ENCODE measurements at regions not wholly inside any gene's neighbourhood (a gene's known extent, or its start where the extent isn't known, plus 50 kb on each side); places are given as distances from the start of the nearest gene placed in this dataset.

- intact Hi-C loops (cut with DNase I), result no loop called here
- DNase-seq, result no peak
- H3K9me3 ChIP-seq (replicated peaks in 1 of 3), result no peaks in the 10 kb centered on the region
- no peaks in the 10 kb centered on the region for H3K36me3 ChIP-seq (replicated peaks in 1 of 2)
- no peak overlapping the region for H3K4me3 ChIP-seq
- no peaks in the 10 kb centered on the region for H3K4me1 ChIP-seq (replicated peaks in 1 of 2)
- no peak overlapping the region for H3K27ac ChIP-seq
- 67 to 83% (median 75%) methylated on average over 1 of the region's 1 CpG for WGBS, 4 donors
- TF ChIP-seq POLR2A (IDR thresholded peaks at IDR 0.05) (no peak), CTCF (IDR thresholded peaks at IDR 0.05) (no peak)
- H3K27me3 ChIP-seq, result no peaks in the 10 kb centered on the region
These were observed 149.4 kb upstream of the SETMAR start for GRCh38 chr3:4153771-4154170.

DNA sequence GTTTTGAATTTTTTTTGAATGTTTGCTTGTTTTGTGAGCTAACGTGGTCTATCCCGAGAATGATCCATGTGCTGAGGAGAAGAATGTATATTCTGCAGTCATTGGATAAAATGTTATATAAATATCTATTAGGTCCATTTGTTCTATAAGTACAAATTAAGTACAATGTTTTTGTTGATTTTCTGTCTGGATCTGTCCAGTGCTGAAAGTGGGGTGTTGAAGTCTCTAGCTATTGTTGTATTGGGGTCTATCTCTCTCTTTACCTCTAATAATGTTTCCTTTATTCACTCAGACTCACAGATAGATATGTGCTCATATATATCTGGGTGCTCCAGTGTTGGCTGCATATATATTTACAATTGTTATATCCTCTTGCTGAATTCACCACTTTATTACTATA, 144.8 kb upstream of the SETMAR start:
- 88 to 90% (median 90%) methylated on average over 2 of the region's 2 CpGs for WGBS, 4 donors
- DNase-seq, result no peak
- no peak for TF ChIP-seq CTCF (IDR thresholded peaks at IDR 0.05)
- TF ChIP-seq POLR2A (IDR thresholded peaks at IDR 0.05), result no peak
- intact Hi-C loops (cut with DNase I), result no loop called here
- Histone ChIP-seq H3K36me3 (replicated peaks in 1 of 2) (no peaks in the 10 kb centered on the region), H3K27ac (no peak overlapping the region), H3K27me3 (no peaks in the 10 kb centered on the region), H3K4me3 (no peak overlapping the region), H3K4me1 (replicated peaks in 1 of 2) (no peaks in the 10 kb centered on the region), H3K9me3 (replicated peaks in 1 of 3) (no peaks in the 10 kb centered on the region)

DNA sequence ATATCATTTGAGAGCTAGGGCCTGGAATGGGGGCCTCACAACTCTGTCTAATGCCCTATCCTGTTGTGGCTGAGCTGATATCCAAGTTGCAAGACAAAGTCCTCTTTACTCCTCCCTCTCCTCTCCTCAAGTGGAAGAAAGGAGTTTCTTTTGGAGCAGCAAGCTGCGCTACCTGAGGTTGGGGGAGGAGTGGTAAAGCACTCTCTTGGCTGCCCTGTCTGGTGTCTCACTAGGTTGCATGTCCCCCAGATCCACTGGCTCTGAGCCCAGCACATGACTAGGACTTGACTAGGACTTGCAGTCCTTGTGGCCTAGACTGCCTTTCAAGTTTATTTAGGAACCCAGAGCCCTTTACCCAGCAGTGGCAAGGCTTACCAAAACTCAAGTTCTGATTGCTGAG, 141.1 kb upstream of the SETMAR start:
- H3K4me3 ChIP-seq, result no peak overlapping the region
- peak in 1 of 7 donors; percentile 17 for DNase-seq
- no peaks in the 10 kb centered on the region for H3K4me1 ChIP-seq (replicated peaks in 1 of 2)
- intact Hi-C loops (cut with DNase I), result no loop called here
- H3K27ac ChIP-seq, result no peak overlapping the region
- no peaks in the 10 kb centered on the region for H3K9me3 ChIP-seq (replicated peaks in 1 of 3)
- H3K27me3 ChIP-seq, result no peaks in the 10 kb centered on the region
- 100% methylated on average over 1 of the region's 1 CpG for WGBS, 4 donors
- TF ChIP-seq POLR2A (IDR thresholded peaks at IDR 0.05), result no peak
- no peak for TF ChIP-seq CTCF (IDR thresholded peaks at IDR 0.05)
- H3K36me3 ChIP-seq (replicated peaks in 1 of 2), result no peaks in the 10 kb centered on the region

DNA sequence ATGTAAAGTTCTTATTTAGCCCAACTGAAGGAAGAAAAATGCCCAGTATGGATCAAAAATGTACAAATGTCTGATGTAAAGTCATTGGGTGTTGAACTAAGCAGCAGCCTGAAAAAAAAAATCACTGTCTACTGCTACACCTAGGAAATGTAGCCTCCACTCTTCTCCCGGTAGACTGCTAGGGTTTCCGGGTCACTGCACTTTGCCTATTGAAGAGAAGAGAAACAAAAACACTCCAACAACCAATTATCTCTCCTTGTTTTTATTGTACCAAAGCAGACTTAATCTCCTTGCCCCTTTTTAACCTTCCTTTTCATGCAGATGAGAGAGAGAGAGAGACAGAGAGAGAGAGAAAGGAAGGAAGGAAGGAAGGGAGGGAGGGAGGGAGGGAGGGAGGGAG, 140.2 kb upstream of the SETMAR start:
- no peak overlapping the region for H3K27ac ChIP-seq
- H3K27me3 ChIP-seq, result no peaks in the 10 kb centered on the region
- intact Hi-C loops (cut with DNase I), result no loop called here
- no peak for DNase-seq
- TF ChIP-seq POLR2A (IDR thresholded peaks at IDR 0.05), result no peak
- no peak for TF ChIP-seq CTCF (IDR thresholded peaks at IDR 0.05)
- no peaks in the 10 kb centered on the region for H3K9me3 ChIP-seq (replicated peaks in 1 of 3)
- no peaks in the 10 kb centered on the region for H3K36me3 ChIP-seq (replicated peaks in 1 of 2)
- WGBS, 4 donors, result 64 to 78% (median 73%) methylated on average over 2 of the region's 2 CpGs
- no peaks in the 10 kb centered on the region for H3K4me1 ChIP-seq (replicated peaks in 1 of 2)
- H3K4me3 ChIP-seq, result no peak overlapping the region
